HepG2 (cell line): ENCODE measurements at regions not wholly inside any gene's neighbourhood (a gene's known extent, or its start where the extent isn't known, plus 50 kb on each side); places are given as distances from the start of the nearest gene placed in this dataset.

ENCODE experiments used
- ATAC-seq: fragments of 200-7000 bp; cut with Tn5 transposase; 3 replicates; pipeline ENCODE4 v1.9.1; 2020; ENCODE audit warnings: mild to moderate bottlenecking, moderate library complexity
- BruUV-seq: library from RNA; stranded (reverse); fragments of 400-500 nt; replicated peaks from 2 replicates; lab custom pipeline; 2021; lab: Mats Ljungman, UMichigan
- CTCF ChIA-PET: fragments of 300-600 bp; formaldehyde crosslinking; extraction: SDS; loops from one replicate; lab custom pipeline; 2021; ENCODE audit warnings: low total read pairs, inconsistent platforms, low intra/inter-chr PET ratio; lab: Yijun Ruan, JAX
- POLR2A ChIA-PET: fragments of 350-600 bp; sonication (Branson Sonifier 250); formaldehyde crosslinking; loops from one replicate; lab custom pipeline; 2020; ENCODE audit warnings: antibody characterized with exemption, inconsistent platforms; lab: Yijun Ruan, JAX
- DNase-seq: peaks from one replicate; pipeline ENCODE4 v3.0.0-alpha.2; 2015; ENCODE audit warnings: low spot score
- FAIRE-seq: peaks from 3 replicates; lab custom pipeline; 2011; peaks lifted over from hg19 to GRCh38; lab: Jason Lieb, UNC
- H2AFZ ChIP-seq: one replicate; pipeline ENCODE4 v1.6.1; 2011; ENCODE audit warnings: low read length, inconsistent platforms
- H3K27ac ChIP-seq: fragments of 300-600 bp; 3 replicates; pipeline ENCODE4 v1.8.0; 2011; ENCODE audit warnings: mixed run types, mild to moderate bottlenecking, mixed read lengths, low read length, inconsistent platforms; ENCODE audit not compliant: insufficient read depth; ENCODE audit errors: extremely low read length
- H3K27me3 ChIP-seq, 2 experiments: fragments of 200-600 bp in 1 of 2; 2 replicates in 1 of 2; 3 replicates in 1 of 2; pipeline versions ENCODE4 v1.6.0 to v1.8.0; 2011; ENCODE audit warnings: low read length in 2 of 2, mild to moderate bottlenecking in 2 of 2, moderate library complexity in 2 of 2, inconsistent platforms in 1 of 2; ENCODE audit not compliant: insufficient read depth in 2 of 2, control insufficient read depth in 1 of 2
- H3K36me3 ChIP-seq, 2 experiments: fragments of 200-600 bp in 1 of 2; replicated peaks in 1 of 2; 2 replicates in 1 of 2; 3 replicates in 1 of 2; pipeline versions ENCODE4 v1.5.1 to v1.8.0; 2011; ENCODE audit warnings: low read length in 2 of 2, inconsistent platforms in 1 of 2; ENCODE audit not compliant: insufficient read depth in 2 of 2, control insufficient read depth in 1 of 2
- H3K4me1 ChIP-seq: 2 replicates; pipeline ENCODE4 v1.5.1; 2012; ENCODE audit warnings: low read length, inconsistent platforms; ENCODE audit not compliant: insufficient read depth
- H3K4me2 ChIP-seq: 2 replicates; pipeline ENCODE4 v1.6.0; 2011; ENCODE audit warnings: low read depth, low read length, inconsistent platforms
- H3K4me3 ChIP-seq, 3 experiments: fragments of 200-600 bp in 1 of 3; sonication (generic), shearing (Covaris generic) in 1 of 3; replicated peaks in 1 of 3; 2 replicates each; pipeline ENCODE4 v1.5.1; 2011 to 2016; ENCODE audit warnings: low read length in 3 of 3, inconsistent platforms in 2 of 3, low read depth in 2 of 3, mild to moderate bottlenecking in 2 of 3, control low read depth in 1 of 3, mixed read lengths in 1 of 3; ENCODE audit not compliant: insufficient read depth in 1 of 3
- H3K79me2 ChIP-seq: one replicate; pipeline ENCODE4 v1.6.1; 2011; ENCODE audit warnings: low read length, inconsistent platforms; ENCODE audit not compliant: insufficient read depth
- H3K9ac ChIP-seq: 2 replicates; pipeline ENCODE4 v1.6.0; 2011; ENCODE audit warnings: mild to moderate bottlenecking, low read depth, low read length, inconsistent platforms; ENCODE audit not compliant: insufficient read depth
- H3K9me3 ChIP-seq: 2 replicates; pipeline ENCODE4 v1.5.1; 2012; ENCODE audit warnings: mild to moderate bottlenecking, low read length
- H4K20me1 ChIP-seq: 2 replicates; pipeline ENCODE4 v1.6.0; 2011; ENCODE audit warnings: inconsistent platforms, mild to moderate bottlenecking, low read length, moderate library complexity; ENCODE audit not compliant: insufficient read depth
- ARHGAP35 ChIP-seq: sonication (generic); formaldehyde crosslinking; IDR thresholded peaks from 2 replicates; pipeline ENCODE4 v1.9.0; 2022; ENCODE audit warnings: mild to moderate bottlenecking, inconsistent platforms, moderate library complexity, missing genetic modification reagents, borderline replicate concordance
- EZH2 ChIP-seq: conservative IDR thresholded peaks from 2 replicates; pipeline ENCODE4 v1.6.1; 2012; ENCODE audit warnings: mild to moderate bottlenecking, low read depth, low read length, moderate library complexity
- HIVEP1 ChIP-seq: sonication (generic); formaldehyde crosslinking; IDR thresholded peaks from 2 replicates; pipeline ENCODE4 v1.4.0; 2020; ENCODE audit warnings: mild to moderate bottlenecking, missing genetic modification reagents
- HMGA1 ChIP-seq: sonication (generic); formaldehyde crosslinking; conservative IDR thresholded peaks from 2 replicates; pipeline ENCODE4 v1.4.0; 2020; ENCODE audit warnings: missing genetic modification reagents
- RFX5 ChIP-seq: IDR thresholded peaks from 2 replicates; pipeline ENCODE4 v1.6.1; 2011; ENCODE audit warnings: low read depth, low read length, improper control_type of control experiment
- SIX4 ChIP-seq: sonication (generic); formaldehyde crosslinking; IDR thresholded peaks from 2 replicates; pipeline ENCODE4 v1.4.0; 2020; ENCODE audit warnings: missing genetic modification reagents
- SP2 ChIP-seq: sonication (generic); formaldehyde crosslinking; IDR thresholded peaks from 2 replicates; pipeline ENCODE4 v1.5.1; 2020; ENCODE audit warnings: mild to moderate bottlenecking, missing genetic modification reagents
- SRSF1 ChIP-seq: fragments of 200-400 bp; formaldehyde crosslinking; optimal IDR thresholded peaks from 2 replicates; pipeline ENCODE3; 2017; ENCODE audit warnings: mild to moderate bottlenecking, low read depth, low read length, moderate library complexity
- ZNF83 ChIP-seq: sonication (generic); formaldehyde crosslinking; IDR thresholded peaks from 2 replicates; pipeline ENCODE4 v1.4.0; 2020; ENCODE audit warnings: missing genetic modification reagents, mild to moderate bottlenecking, borderline replicate concordance
- ZSCAN31 ChIP-seq: sonication (generic); formaldehyde crosslinking; IDR thresholded peaks from 2 replicates; pipeline ENCODE4 v1.5.0; 2020; ENCODE audit warnings: low read depth, mild to moderate bottlenecking, missing genetic modification reagents
- WGBS: methylation state at CpG from one replicate; pipeline ENCODE4 v1.1.6; 2017; ENCODE audit warnings: low lambda C conversion rate; 5-methylcytosine and 5-hydroxymethylcytosine counted together
- in situ Hi-C: cut with HindIII; loops from 2 replicates; pipeline ENCODE4 v1.10.0; 2017; ENCODE audit warnings: low pct_unique_long_range_greater_than_20kb; ENCODE audit not compliant: extremely low pct_ligation_motif_present
- intact Hi-C: fragments of 100-400 bp; cut with micrococcal nuclease; formaldehyde crosslinking; loops from one replicate; pipeline ENCODE4 v1.10.0; 2022; ENCODE audit not compliant: unreplicated experiment
- TF ChIP-seq, protein P1 (sequence below): sonication (generic); formaldehyde crosslinking; IDR thresholded peaks from 2 replicates; pipeline ENCODE4 v1.5.1; 2020; ENCODE audit warnings: missing genetic modification reagents, mild to moderate bottlenecking, borderline replicate concordance
- TF ChIP-seq, protein P2 (sequence below): sonication (generic); formaldehyde crosslinking; IDR thresholded peaks from 2 replicates; pipeline ENCODE4 v1.9.0; 2021; ENCODE audit warnings: missing genetic modification reagents, borderline replicate concordance
- TF ChIP-seq, protein P3 (sequence below): sonication (generic); formaldehyde crosslinking; IDR thresholded peaks from 2 replicates; pipeline ENCODE4 v1.4.0; 2020; ENCODE audit warnings: missing genetic modification reagents, low read depth, mild to moderate bottlenecking, borderline replicate concordance
- TF ChIP-seq, protein P4 (sequence below), 2 experiments: IDR thresholded peaks; 2 replicates each; pipeline ENCODE4 v1.6.1; 2011 to 2012; ENCODE audit warnings: low read length in 2 of 2, borderline replicate concordance in 1 of 2, low read depth in 1 of 2, mild to moderate bottlenecking in 1 of 2, moderate library complexity in 1 of 2

DNA sequence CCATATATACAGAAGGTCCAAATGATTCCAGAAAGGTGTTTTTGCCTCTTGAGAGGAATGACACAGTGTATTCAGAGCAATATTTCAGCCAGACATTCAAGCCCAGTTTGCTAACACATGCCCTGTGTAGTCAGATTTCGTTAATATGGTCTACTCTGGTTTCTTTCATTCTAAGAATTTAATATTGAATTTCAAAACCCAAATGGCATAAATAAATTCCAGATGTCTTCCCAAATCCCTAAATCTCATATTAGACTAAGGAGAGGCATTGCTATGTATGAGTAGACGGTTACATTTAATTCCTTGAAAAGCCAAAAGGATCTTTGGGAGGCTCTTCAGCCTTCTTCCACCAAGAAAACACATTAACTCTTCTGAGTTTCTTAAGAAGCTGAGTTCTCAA lies 66.3 kb upstream of the C1QTNF7 start:
- H3K9me3 ChIP-seq = no peaks in the 10 kb centered on the region
- no peaks in the 10 kb centered on the region for H4K20me1 ChIP-seq
- TF ChIP-seq, protein P1, sequence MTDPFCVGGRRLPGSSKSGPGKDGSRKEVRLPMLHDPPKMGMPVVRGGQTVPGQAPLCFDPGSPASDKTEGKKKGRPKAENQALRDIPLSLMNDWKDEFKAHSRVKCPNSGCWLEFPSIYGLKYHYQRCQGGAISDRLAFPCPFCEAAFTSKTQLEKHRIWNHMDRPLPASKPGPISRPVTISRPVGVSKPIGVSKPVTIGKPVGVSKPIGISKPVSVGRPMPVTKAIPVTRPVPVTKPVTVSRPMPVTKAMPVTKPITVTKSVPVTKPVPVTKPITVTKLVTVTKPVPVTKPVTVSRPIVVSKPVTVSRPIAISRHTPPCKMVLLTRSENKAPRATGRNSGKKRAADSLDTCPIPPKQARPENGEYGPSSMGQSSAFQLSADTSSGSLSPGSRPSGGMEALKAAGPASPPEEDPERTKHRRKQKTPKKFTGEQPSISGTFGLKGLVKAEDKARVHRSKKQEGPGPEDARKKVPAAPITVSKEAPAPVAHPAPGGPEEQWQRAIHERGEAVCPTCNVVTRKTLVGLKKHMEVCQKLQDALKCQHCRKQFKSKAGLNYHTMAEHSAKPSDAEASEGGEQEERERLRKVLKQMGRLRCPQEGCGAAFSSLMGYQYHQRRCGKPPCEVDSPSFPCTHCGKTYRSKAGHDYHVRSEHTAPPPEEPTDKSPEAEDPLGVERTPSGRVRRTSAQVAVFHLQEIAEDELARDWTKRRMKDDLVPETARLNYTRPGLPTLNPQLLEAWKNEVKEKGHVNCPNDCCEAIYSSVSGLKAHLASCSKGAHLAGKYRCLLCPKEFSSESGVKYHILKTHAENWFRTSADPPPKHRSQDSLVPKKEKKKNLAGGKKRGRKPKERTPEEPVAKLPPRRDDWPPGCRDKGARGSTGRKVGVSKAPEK (CRISPR knock-in tag) = no peak
- TF ChIP-seq ZSCAN31 (CRISPR knock-in tag) (no peak), SRSF1 (no peak), EZH2 (no peak), RFX5 (no peak), HMGA1 (CRISPR knock-in tag) (no peak), ZNF83 (CRISPR knock-in tag) (no peak), SP2 (CRISPR knock-in tag) (no peak), HIVEP1 (no peak), SIX4 (no peak), ARHGAP35 (CRISPR knock-in tag) (no peak)
- TF ChIP-seq, protein P2, sequence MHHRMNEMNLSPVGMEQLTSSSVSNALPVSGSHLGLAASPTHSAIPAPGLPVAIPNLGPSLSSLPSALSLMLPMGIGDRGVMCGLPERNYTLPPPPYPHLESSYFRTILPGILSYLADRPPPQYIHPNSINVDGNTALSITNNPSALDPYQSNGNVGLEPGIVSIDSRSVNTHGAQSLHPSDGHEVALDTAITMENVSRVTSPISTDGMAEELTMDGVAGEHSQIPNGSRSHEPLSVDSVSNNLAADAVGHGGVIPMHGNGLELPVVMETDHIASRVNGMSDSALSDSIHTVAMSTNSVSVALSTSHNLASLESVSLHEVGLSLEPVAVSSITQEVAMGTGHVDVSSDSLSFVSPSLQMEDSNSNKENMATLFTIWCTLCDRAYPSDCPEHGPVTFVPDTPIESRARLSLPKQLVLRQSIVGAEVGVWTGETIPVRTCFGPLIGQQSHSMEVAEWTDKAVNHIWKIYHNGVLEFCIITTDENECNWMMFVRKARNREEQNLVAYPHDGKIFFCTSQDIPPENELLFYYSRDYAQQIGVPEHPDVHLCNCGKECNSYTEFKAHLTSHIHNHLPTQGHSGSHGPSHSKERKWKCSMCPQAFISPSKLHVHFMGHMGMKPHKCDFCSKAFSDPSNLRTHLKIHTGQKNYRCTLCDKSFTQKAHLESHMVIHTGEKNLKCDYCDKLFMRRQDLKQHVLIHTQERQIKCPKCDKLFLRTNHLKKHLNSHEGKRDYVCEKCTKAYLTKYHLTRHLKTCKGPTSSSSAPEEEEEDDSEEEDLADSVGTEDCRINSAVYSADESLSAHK (CRISPR knock-in tag) = no peak
- TF ChIP-seq, protein P3, sequence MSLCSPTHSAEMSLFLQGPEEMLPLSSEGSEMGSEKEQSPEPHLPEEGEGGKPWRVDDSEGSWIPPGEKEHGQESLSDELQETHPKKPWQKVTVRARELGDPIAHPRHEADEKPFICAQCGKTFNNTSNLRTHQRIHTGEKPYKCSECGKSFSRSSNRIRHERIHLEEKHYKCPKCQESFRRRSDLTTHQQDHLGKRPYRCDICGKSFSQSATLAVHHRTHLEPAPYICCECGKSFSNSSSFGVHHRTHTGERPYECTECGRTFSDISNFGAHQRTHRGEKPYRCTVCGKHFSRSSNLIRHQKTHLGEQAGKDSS = no peak
- TF ChIP-seq, protein P4, sequence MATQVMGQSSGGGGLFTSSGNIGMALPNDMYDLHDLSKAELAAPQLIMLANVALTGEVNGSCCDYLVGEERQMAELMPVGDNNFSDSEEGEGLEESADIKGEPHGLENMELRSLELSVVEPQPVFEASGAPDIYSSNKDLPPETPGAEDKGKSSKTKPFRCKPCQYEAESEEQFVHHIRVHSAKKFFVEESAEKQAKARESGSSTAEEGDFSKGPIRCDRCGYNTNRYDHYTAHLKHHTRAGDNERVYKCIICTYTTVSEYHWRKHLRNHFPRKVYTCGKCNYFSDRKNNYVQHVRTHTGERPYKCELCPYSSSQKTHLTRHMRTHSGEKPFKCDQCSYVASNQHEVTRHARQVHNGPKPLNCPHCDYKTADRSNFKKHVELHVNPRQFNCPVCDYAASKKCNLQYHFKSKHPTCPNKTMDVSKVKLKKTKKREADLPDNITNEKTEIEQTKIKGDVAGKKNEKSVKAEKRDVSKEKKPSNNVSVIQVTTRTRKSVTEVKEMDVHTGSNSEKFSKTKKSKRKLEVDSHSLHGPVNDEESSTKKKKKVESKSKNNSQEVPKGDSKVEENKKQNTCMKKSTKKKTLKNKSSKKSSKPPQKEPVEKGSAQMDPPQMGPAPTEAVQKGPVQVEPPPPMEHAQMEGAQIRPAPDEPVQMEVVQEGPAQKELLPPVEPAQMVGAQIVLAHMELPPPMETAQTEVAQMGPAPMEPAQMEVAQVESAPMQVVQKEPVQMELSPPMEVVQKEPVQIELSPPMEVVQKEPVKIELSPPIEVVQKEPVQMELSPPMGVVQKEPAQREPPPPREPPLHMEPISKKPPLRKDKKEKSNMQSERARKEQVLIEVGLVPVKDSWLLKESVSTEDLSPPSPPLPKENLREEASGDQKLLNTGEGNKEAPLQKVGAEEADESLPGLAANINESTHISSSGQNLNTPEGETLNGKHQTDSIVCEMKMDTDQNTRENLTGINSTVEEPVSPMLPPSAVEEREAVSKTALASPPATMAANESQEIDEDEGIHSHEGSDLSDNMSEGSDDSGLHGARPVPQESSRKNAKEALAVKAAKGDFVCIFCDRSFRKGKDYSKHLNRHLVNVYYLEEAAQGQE (IDR thresholded peaks at IDR 0.05; ENCODE audit: borderline replicate concordance in 1 of 2, low read depth in 1 of 2, low read length in 2 of 2) = no peak
- TF ChIP-seq, all 625 proteins: peak for 0
- no peak for FAIRE-seq
- H3K27ac ChIP-seq = no peak overlapping the region
- ATAC-seq = no peak
- BruUV-seq = no TSS peak
- no peak overlapping the region for H3K4me2 ChIP-seq
- intact Hi-C loops (no loop called here), in situ Hi-C loops (no loop called here)
- H3K4me3 ChIP-seq = no peak overlapping the region
- no peak overlapping the region for H2AFZ ChIP-seq
- CTCF ChIA-PET = no interaction called here
- 2% methylated on average over 2 of the region's 2 CpGs for WGBS
- H3K9ac ChIP-seq = no peak overlapping the region
- DNase-seq = no peak
- H3K27me3 ChIP-seq = no peaks in the 10 kb centered on the region
- no peaks in the 10 kb centered on the region for H3K4me1 ChIP-seq
- POLR2A ChIA-PET = no interaction called here
- H3K36me3 ChIP-seq = no peaks in the 10 kb centered on the region
- no peaks in the 10 kb centered on the region for H3K79me2 ChIP-seq
